ENCODE measurements at regions not wholly inside any gene's neighbourhood (a gene's known extent, or its start where the extent isn't known, plus 50 kb on each side); places are given as distances from the start of the nearest gene placed in this dataset.

DNA sequence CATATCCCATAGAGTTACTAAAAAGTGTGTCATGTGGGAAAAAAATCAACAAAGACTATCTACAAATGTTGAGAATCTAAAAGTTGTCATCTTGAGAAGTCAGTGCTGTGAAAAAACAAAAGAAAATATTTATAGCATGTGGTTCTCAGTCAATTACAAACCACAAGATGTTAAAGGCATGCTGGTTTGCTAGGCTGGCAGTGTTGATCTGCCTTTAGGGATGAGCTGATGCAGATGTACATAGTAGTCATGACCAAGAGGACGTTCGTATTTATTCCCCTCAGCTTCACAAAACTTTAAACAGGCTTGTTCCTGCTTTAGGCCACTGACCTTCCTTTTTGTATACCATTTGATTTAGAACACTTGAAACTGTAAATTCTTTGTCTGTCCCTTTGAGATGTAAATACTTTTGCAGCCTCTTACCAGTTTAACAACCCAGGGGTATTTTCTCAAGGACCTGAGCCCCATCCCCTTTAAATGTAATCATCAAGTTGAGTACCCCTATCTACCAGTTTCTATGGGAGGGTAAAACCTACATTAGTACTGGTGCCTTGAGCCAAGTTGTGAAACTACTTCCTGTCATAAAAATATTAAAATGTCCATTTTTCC is 446.6 kb downstream of the KCNJ18 start:
- DNase-seq (ENCODE audit: low spot score) (no peak), ATAC-seq (no peak), FAIRE-seq (no peak)
- WGBS (ENCODE audit: low lambda C conversion rate): 0% methylated on average over 2 of the region's 2 CpGs
- no TSS peak for BruUV-seq (replicated peaks)
- H3K9ac ChIP-seq (ENCODE audit: insufficient read depth, low read depth, low read length): no peak overlapping the region
- H3K9me3 ChIP-seq (ENCODE audit: low read length): peaks cover 69% of the 10 kb centered on the region
- H3K4me1 ChIP-seq (ENCODE audit: insufficient read depth, low read length): no peaks in the 10 kb centered on the region
- H3K27me3 ChIP-seq (ENCODE audit: control insufficient read depth in 1 of 2, insufficient read depth in 2 of 2, low read length in 2 of 2): no peaks in the 10 kb centered on the region
- in situ Hi-C loops (cut with HindIII; ENCODE audit: extremely low pct_ligation_motif_present, low pct_unique_long_range_greater_than_20kb): no loop called here
- H3K4me2 ChIP-seq (ENCODE audit: low read depth, low read length): no peak overlapping the region
- H4K20me1 ChIP-seq (ENCODE audit: insufficient read depth, low read length): no peaks in the 10 kb centered on the region
- H3K27ac ChIP-seq (ENCODE audit: extremely low read length, insufficient read depth, low read length): no peak overlapping the region
- CTCF ChIA-PET (ENCODE audit: low intra/inter-chr PET ratio, low total read pairs): no interaction called here
- H3K36me3 ChIP-seq (replicated peaks in 1 of 2; ENCODE audit: control insufficient read depth in 1 of 2, insufficient read depth in 2 of 2, low read length in 2 of 2): no peaks in the 10 kb centered on the region
- POLR2A ChIA-PET: no interaction called here
- intact Hi-C loops (cut with micrococcal nuclease; ENCODE audit: unreplicated experiment): no loop called here
- no peaks in the 10 kb centered on the region for H3K79me2 ChIP-seq (ENCODE audit: insufficient read depth, low read length)
- TF ChIP-seq ZBTB7A (CRISPR knock-in tag; IDR thresholded peaks at IDR 0.05) (no peak), EHMT2 (IDR thresholded peaks at IDR 0.05; ENCODE audit: borderline replicate concordance, low read depth, low read length) (no peak), HNRNPH1 (optimal IDR thresholded peaks at IDR 0.05; ENCODE audit: low read depth, low read length) (no peak), ZNF850 (CRISPR knock-in tag; conservative IDR thresholded peaks at IDR 0.05) (no peak), ZNF205 (CRISPR knock-in tag; IDR thresholded peaks at IDR 0.05) (no peak)
- TF ChIP-seq, protein P1, sequence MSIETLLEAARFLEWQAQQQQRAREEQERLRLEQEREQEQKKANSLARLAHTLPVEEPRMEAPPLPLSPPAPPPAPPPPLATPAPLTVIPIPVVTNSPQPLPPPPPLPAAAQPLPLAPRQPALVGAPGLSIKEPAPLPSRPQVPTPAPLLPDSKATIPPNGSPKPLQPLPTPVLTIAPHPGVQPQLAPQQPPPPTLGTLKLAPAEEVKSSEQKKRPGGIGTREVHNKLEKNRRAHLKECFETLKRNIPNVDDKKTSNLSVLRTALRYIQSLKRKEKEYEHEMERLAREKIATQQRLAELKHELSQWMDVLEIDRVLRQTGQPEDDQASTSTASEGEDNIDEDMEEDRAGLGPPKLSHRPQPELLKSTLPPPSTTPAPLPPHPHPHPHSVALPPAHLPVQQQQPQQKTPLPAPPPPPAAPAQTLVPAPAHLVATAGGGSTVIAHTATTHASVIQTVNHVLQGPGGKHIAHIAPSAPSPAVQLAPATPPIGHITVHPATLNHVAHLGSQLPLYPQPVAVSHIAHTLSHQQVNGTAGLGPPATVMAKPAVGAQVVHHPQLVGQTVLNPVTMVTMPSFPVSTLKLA (IDR thresholded peaks at IDR 0.05): 0 out of 2 replicates have a peak, but pooled peaks have one; percentile 31
- TF ChIP-seq, protein P2, sequence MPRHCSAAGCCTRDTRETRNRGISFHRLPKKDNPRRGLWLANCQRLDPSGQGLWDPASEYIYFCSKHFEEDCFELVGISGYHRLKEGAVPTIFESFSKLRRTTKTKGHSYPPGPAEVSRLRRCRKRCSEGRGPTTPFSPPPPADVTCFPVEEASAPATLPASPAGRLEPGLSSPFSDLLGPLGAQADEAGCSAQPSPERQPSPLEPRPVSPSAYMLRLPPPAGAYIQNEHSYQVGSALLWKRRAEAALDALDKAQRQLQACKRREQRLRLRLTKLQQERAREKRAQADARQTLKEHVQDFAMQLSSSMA (CRISPR knock-in tag; IDR thresholded peaks at IDR 0.05): no peak
- no peak overlapping the region for H2AFZ ChIP-seq (ENCODE audit: low read length)
- no peak overlapping the region for H3K4me3 ChIP-seq (replicated peaks in 1 of 3; ENCODE audit: insufficient read depth in 1 of 3, low read depth in 2 of 3, low read length in 3 of 3)
